ENCODE measurements at regions not wholly inside any gene's neighbourhood (a gene's known extent, or its start where the extent isn't known, plus 50 kb on each side); places are given as distances from the start of the nearest gene placed in this dataset.

- TF ChIP-seq CTCF (conservative IDR thresholded peaks at IDR 0.05) (no peak), ZFX (IDR thresholded peaks at IDR 0.05) (no peak)
Observed at GRCh38 chr3:6568999-6569493, 291.9 kb upstream of the GRM7 start.
